ENCODE measurements at regions not wholly inside any gene's neighbourhood (a gene's known extent, or its start where the extent isn't known, plus 50 kb on each side); places are given as distances from the start of the nearest gene placed in this dataset.

DNA sequence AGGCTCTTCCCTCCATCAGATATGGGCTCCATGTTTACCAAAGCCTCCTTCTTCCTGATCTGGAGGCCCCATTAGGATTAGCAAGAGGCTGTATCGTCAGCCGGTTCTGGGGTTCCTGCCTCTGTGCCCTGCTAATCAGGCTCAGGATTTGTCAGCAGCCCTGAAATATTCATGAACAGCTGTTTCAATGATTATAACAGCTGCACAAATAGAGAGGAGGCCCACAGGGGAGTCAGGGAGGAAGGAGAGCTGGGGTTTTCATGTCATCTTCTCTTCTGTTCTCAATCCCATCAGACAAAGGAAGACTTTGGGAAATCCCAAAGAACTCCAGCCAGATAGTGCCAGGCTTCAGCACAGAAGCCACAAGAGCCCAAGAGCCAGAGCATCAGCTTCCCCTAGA, 72.3 kb upstream of the MMP2 start:
- DNase-seq, result no peak
- H3K9me3 Mint-ChIP-seq, result peaks cover 7% of the 10 kb centered on the region
- POLR2A ChIA-PET, result no interaction called here
- intact Hi-C loops (cut with micrococcal nuclease), result no loop called here
- no peak overlapping the region for H3K27ac Mint-ChIP-seq
- H3K36me3 Mint-ChIP-seq (ENCODE audit: low read depth), result no peaks in the 10 kb centered on the region
- ATAC-seq (ENCODE audit: low read depth), result no peak
- CTCF ChIA-PET, result no interaction called here
- peaks cover 5% of the 10 kb centered on the region for H3K27me3 Mint-ChIP-seq
- H3K4me1 Mint-ChIP-seq, result peaks cover 2% of the 10 kb centered on the region
- H3K4me3 Mint-ChIP-seq, result no peak overlapping the region
- TF ChIP-seq, protein P1, sequence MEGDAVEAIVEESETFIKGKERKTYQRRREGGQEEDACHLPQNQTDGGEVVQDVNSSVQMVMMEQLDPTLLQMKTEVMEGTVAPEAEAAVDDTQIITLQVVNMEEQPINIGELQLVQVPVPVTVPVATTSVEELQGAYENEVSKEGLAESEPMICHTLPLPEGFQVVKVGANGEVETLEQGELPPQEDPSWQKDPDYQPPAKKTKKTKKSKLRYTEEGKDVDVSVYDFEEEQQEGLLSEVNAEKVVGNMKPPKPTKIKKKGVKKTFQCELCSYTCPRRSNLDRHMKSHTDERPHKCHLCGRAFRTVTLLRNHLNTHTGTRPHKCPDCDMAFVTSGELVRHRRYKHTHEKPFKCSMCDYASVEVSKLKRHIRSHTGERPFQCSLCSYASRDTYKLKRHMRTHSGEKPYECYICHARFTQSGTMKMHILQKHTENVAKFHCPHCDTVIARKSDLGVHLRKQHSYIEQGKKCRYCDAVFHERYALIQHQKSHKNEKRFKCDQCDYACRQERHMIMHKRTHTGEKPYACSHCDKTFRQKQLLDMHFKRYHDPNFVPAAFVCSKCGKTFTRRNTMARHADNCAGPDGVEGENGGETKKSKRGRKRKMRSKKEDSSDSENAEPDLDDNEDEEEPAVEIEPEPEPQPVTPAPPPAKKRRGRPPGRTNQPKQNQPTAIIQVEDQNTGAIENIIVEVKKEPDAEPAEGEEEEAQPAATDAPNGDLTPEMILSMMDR (IDR thresholded peaks at IDR 0.05), result no peak

DNA sequence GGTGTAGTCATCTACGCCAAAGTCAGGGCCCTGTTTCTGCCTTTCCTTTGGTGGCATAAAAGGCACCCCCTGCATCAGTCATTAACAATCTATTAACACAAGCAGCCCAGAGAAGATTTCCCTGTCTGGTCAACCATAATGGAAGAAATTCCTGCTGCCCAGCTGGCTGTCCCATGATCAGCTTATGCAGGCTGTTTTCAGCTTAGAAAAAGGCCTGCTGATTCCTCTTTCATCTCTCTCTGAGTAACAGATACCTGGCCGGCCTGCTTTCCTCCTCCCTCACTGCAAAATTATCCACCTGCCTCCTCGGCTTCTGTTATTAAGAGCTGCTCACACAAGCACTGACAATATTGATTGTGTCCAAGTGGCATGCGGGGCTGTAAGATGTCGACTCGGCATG, 70.3 kb upstream of the MMP2 start:
- no peak overlapping the region for H3K4me3 Mint-ChIP-seq
- TF ChIP-seq, protein P1 (IDR thresholded peaks at IDR 0.05), result no peak
- no peak for DNase-seq
- CTCF ChIA-PET, result no interaction called here
- H3K27ac Mint-ChIP-seq, result no peak overlapping the region
- peaks cover 2% of the 10 kb centered on the region for H3K4me1 Mint-ChIP-seq
- peaks cover 8% of the 10 kb centered on the region for H3K27me3 Mint-ChIP-seq
- peaks cover 7% of the 10 kb centered on the region for H3K9me3 Mint-ChIP-seq
- no peaks in the 10 kb centered on the region for H3K36me3 Mint-ChIP-seq (ENCODE audit: low read depth)
- intact Hi-C loops (cut with micrococcal nuclease), result no loop called here
- POLR2A ChIA-PET, result no interaction called here
- ATAC-seq (ENCODE audit: low read depth), result no peak

DNA sequence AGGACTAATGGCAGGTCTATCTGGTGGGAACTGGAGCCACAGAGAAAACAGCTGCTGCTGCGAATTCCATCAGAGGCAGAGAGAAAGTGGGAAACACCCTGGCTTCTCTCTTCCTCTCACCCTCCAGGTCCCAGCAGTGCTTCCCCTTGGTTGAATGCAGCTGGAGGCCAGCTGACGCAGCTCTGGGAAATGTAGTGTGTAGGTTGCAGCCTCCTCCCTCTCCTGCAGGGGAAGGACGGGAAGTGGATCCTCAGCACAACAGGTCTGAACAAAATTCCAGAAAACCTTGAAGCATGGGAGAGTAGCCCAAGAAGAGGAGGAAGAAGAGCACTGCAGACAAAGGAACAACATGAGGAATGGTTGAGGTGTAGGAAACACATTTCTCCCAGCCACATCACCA, 67.8 kb upstream of the MMP2 start:
- Mint-ChIP-seq H3K27ac (no peak overlapping the region), H3K4me3 (no peak overlapping the region), H3K9me3 (peaks cover 3% of the 10 kb centered on the region), H3K27me3 (peaks cover 13% of the 10 kb centered on the region), H3K36me3 (ENCODE audit: low read depth) (no peaks in the 10 kb centered on the region), H3K4me1 (no peaks in the 10 kb centered on the region)
- intact Hi-C loops (cut with micrococcal nuclease), result no loop called here
- CTCF ChIA-PET, result no interaction called here
- no peak for DNase-seq
- POLR2A ChIA-PET, result no interaction called here
- TF ChIP-seq, protein P1 (IDR thresholded peaks at IDR 0.05), result no peak
- no peak for ATAC-seq (ENCODE audit: low read depth)

DNA sequence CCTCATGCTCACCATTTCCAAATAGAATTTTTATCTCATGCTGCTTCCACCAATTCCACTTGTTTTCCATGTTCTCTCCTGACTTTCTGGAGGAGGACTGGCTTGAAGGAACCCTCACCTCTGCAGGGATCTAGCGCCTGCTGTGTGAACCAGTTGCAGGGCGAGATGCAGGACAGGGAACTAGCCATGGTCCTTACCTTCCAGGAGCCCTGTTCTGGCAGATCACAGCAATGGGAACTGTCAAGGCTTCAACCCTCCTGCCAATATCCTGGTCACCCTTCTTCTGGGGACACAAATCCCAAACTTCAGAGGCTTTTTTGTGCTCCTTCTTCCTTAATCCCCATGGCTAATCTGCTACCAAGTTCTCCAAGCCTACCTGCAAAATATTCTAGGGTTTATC, 60.4 kb upstream of the MMP2 start:
- DNase-seq, result no peak
- Mint-ChIP-seq H3K27me3 (peaks cover 16% of the 10 kb centered on the region), H3K9me3 (no peaks in the 10 kb centered on the region), H3K36me3 (ENCODE audit: low read depth) (no peaks in the 10 kb centered on the region), H3K4me3 (no peak overlapping the region), H3K27ac (no peak overlapping the region), H3K4me1 (no peaks in the 10 kb centered on the region)
- intact Hi-C loops (cut with micrococcal nuclease), result no loop called here
- TF ChIP-seq, protein P1 (IDR thresholded peaks at IDR 0.05), result no peak
- POLR2A ChIA-PET, result no interaction called here
- no peak for ATAC-seq (ENCODE audit: low read depth)
- CTCF ChIA-PET, result no interaction called here

DNA sequence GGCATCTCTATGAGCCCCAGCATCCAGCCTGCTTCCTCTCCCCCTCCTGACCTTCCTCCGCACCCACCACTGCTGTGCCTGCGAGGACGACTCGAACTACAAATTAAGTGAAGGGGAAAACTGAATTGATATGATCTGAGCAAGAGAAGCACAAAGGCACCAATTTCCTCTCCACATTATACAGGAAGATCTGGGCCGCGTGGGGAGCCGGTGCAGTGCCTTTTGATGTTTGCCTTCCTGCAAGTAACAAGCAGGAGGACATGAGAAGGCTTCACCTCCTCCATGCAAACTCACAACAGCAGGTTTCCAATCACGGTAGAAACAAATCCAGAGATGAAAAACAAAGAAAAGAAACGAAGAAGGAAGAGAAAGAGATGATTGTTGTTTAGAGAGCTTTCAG, 57.8 kb upstream of the MMP2 start:
- no peak for DNase-seq
- intact Hi-C loops (cut with micrococcal nuclease), result no loop called here
- peaks cover 16% of the 10 kb centered on the region for H3K27me3 Mint-ChIP-seq
- ChIA-PET POLR2A (no interaction called here), CTCF (no interaction called here)
- H3K27ac Mint-ChIP-seq, result no peak overlapping the region
- H3K9me3 Mint-ChIP-seq, result no peaks in the 10 kb centered on the region
- H3K4me3 Mint-ChIP-seq, result no peak overlapping the region
- no peak for ATAC-seq (ENCODE audit: low read depth)
- H3K4me1 Mint-ChIP-seq, result no peaks in the 10 kb centered on the region
- H3K36me3 Mint-ChIP-seq (ENCODE audit: low read depth), result no peaks in the 10 kb centered on the region
- TF ChIP-seq, protein P1 (IDR thresholded peaks at IDR 0.05), result no peak
